SK-N-SH (cell line): ENCODE measurements at regions not wholly inside any gene's neighbourhood (a gene's known extent, or its start where the extent isn't known, plus 50 kb on each side); places are given as distances from the start of the nearest gene placed in this dataset.

Experiments
- CTCF ChIA-PET: fragments of 300-600, 350-600 bp; formaldehyde crosslinking; extraction: SDS; loops from one replicate; lab custom pipeline; 2021; lab: Yijun Ruan, JAX
- POLR2A ChIA-PET: fragments of 350-600 bp; sonication (Branson Sonifier 250); formaldehyde crosslinking; extraction: SDS; loops from one replicate; lab custom pipeline; 2020; ENCODE audit warnings: antibody characterized with exemption, inconsistent platforms; lab: Yijun Ruan, JAX
- DNase-seq: peaks from one replicate; pipeline ENCODE4 v3.0.0; 2012
- H2AFZ ChIP-seq: fragments of 200-600 bp; sonication (generic); 2 replicates; pipeline ENCODE4 v1.8.1; 2016; ENCODE audit warnings: antibody characterized with exemption, mild to moderate bottlenecking, low read depth
- H3F3A ChIP-seq: fragments of 200-600 bp; sonication (generic); replicated peaks from 2 replicates; pipeline ENCODE3; 2016; ENCODE audit warnings: antibody characterized with exemption, mild to moderate bottlenecking; ENCODE audit not compliant: insufficient read depth
- H3K27ac ChIP-seq, 2 experiments: fragments of 200-500 bp in 1 of 2; fragments of 200-600 bp in 1 of 2; sonication (Bioruptor generic) in 1 of 2; sonication (generic), shearing (Covaris generic) in 1 of 2; 2 replicates each; pipeline versions ENCODE4 v1.5.1 to v1.6.1; 2014 to 2016; ENCODE audit warnings: low read depth in 2 of 2, inconsistent platforms in 1 of 2, low read length in 1 of 2, mild to moderate bottlenecking in 1 of 2, mixed read lengths in 1 of 2
- H3K27me3 ChIP-seq: fragments of 200-600 bp; sonication (generic), shearing (Covaris generic); 2 replicates; pipeline ENCODE4 v1.6.1; 2016; ENCODE audit warnings: mixed run types; ENCODE audit not compliant: insufficient read depth
- H3K36me3 ChIP-seq, 2 experiments: fragments of 200-500 bp in 1 of 2; fragments of 200-600 bp in 1 of 2; sonication (Bioruptor generic) in 1 of 2; sonication (generic) in 1 of 2; replicated peaks in 1 of 2; 2 replicates each; pipeline versions ENCODE3 to v1.5.1; 2014 to 2016; ENCODE audit warnings: low read length in 1 of 2, mild to moderate bottlenecking in 1 of 2; ENCODE audit not compliant: insufficient read depth in 2 of 2, control insufficient read depth in 1 of 2
- H3K4me1 ChIP-seq, 2 experiments: fragments of 200-500 bp in 1 of 2; fragments of 200-600 bp in 1 of 2; sonication (Bioruptor generic) in 1 of 2; sonication (generic), shearing (Covaris generic) in 1 of 2; 2 replicates each; pipeline versions ENCODE4 v1.5.1 to v1.6.1; 2014 to 2016; ENCODE audit warnings: low read depth in 1 of 2, low read length in 1 of 2, mixed run types in 1 of 2; ENCODE audit not compliant: insufficient read depth in 2 of 2, control insufficient read depth in 1 of 2
- H3K4me2 ChIP-seq: fragments of 200-600 bp; sonication (generic), shearing (Covaris generic); 2 replicates; pipeline ENCODE4 v1.6.1; 2017; ENCODE audit warnings: mixed run types
- H3K4me3 ChIP-seq, 2 experiments: fragments of 200-500 bp in 1 of 2; fragments of 200-600 bp in 1 of 2; sonication (Bioruptor generic) in 1 of 2; sonication (generic), shearing (Covaris generic) in 1 of 2; 2 replicates each; pipeline versions ENCODE4 v1.5.1 to v1.8.1; 2014 to 2016; ENCODE audit warnings: low read depth in 2 of 2, inconsistent platforms in 1 of 2, low read length in 1 of 2, mild to moderate bottlenecking in 1 of 2, mixed read lengths in 1 of 2, moderate library complexity in 1 of 2
- H3K79me2 ChIP-seq: fragments of 200-600 bp; sonication (generic); 2 replicates; pipeline ENCODE4 v1.8.1; 2017; ENCODE audit warnings: mild to moderate bottlenecking; ENCODE audit not compliant: insufficient read depth
- H3K9ac ChIP-seq: fragments of 200-600 bp; sonication (generic); 2 replicates; pipeline ENCODE4 v1.6.1; 2017; ENCODE audit warnings: mixed run types
- H3K9me2 ChIP-seq: fragments of 200-600 bp; sonication (generic); 2 replicates; pipeline ENCODE4 v1.6.1; 2017; ENCODE audit warnings: mixed run types
- H3K9me3 ChIP-seq: fragments of 200-600 bp; sonication (generic); 2 replicates; pipeline ENCODE4 v1.6.1; 2017; ENCODE audit warnings: mixed run types, mild to moderate bottlenecking, moderate library complexity
- H4K20me1 ChIP-seq: fragments of 200-600 bp; sonication (generic); 2 replicates; pipeline ENCODE4 v1.6.1; 2017; ENCODE audit warnings: mild to moderate bottlenecking, mixed run types; ENCODE audit not compliant: insufficient read depth
- CHD2 ChIP-seq: fragments of 150-350 bp; IDR thresholded peaks from 2 replicates; pipeline ENCODE4 v1.6.1; 2018; ENCODE audit warnings: low read length; ENCODE audit not compliant: partially characterized antibody
- CTCF ChIP-seq: fragments of 200-600 bp; sonication (generic); IDR thresholded peaks from 2 replicates; pipeline ENCODE4 v1.6.1; 2017; ENCODE audit warnings: antibody characterized with exemption, mild to moderate bottlenecking, moderate library complexity
- EZH2phosphoT487 ChIP-seq: fragments of 200-600 bp; sonication (generic); IDR thresholded peaks from 2 replicates; pipeline ENCODE4 v1.6.1; 2017; ENCODE audit warnings: low read depth, mixed run types, mild to moderate bottlenecking, antibody characterized with exemption, moderate library complexity, borderline replicate concordance
- FOXM1 ChIP-seq: IDR thresholded peaks from 2 replicates; pipeline ENCODE4 v1.4.0; 2012; ENCODE audit warnings: low read depth, mild to moderate bottlenecking
- GABPA ChIP-seq: IDR thresholded peaks from 2 replicates; pipeline ENCODE4 v1.4.0; 2012; ENCODE audit warnings: low read depth, mild to moderate bottlenecking
- MAX ChIP-seq: IDR thresholded peaks from 2 replicates; pipeline ENCODE4 v1.4.0; 2012; ENCODE audit warnings: low read depth
- NRF1 ChIP-seq: IDR thresholded peaks from 2 replicates; pipeline ENCODE4 v1.6.1; 2012; ENCODE audit warnings: low read depth, mild to moderate bottlenecking, low read length
- REST ChIP-seq: IDR thresholded peaks from 2 replicates; pipeline ENCODE4 v1.6.1; 2012; ENCODE audit warnings: mild to moderate bottlenecking, low read depth, low read length, moderate library complexity
- RFX5 ChIP-seq: IDR thresholded peaks from 2 replicates; pipeline ENCODE4 v1.6.1; 2012; ENCODE audit warnings: mild to moderate bottlenecking, improper control_type of control experiment, low read length
- RXRA ChIP-seq: IDR thresholded peaks from 2 replicates; pipeline ENCODE4 v1.4.0; 2012; ENCODE audit warnings: low read depth, mild to moderate bottlenecking, borderline replicate concordance
- SMC3 ChIP-seq: IDR thresholded peaks from 2 replicates; pipeline ENCODE4 v1.6.1; 2012; ENCODE audit warnings: low read depth, low read length, improper control_type of control experiment
- TCF12 ChIP-seq: IDR thresholded peaks from 2 replicates; pipeline ENCODE4 v1.4.0; 2012
- USF1 ChIP-seq: IDR thresholded peaks from 2 replicates; pipeline ENCODE4 v1.4.0; 2012; ENCODE audit warnings: low read depth, borderline replicate concordance
- WGBS: methylation state at CpG from one replicate; pipeline ENCODE4 v1.1.6; 2017; ENCODE audit warnings: low lambda C conversion rate; 5-methylcytosine and 5-hydroxymethylcytosine counted together

- H3K4me2 ChIP-seq = no peak overlapping the region
- no peaks in the 10 kb centered on the region for H3K9me3 ChIP-seq
- H3K27me3 ChIP-seq = no peaks in the 10 kb centered on the region
Observed at GRCh38 chr2:9149388-9149660, 57.3 kb upstream of the ASAP2 start.

More at GRCh38 chr2:9149388-9149660, 57.3 kb upstream of the ASAP2 start:
- Histone ChIP-seq H2AFZ (no peak overlapping the region), H3K4me3 (no peak overlapping the region), H3K79me2 (no peaks in the 10 kb centered on the region), H3K9ac (no peak overlapping the region), H3K9me2 (no peaks in the 10 kb centered on the region), H3K36me3 (no peaks in the 10 kb centered on the region), H3F3A (peaks cover 4% of the 10 kb centered on the region), H3K27ac (no peak overlapping the region), H4K20me1 (no peaks in the 10 kb centered on the region), H3K4me1 (peaks cover 0 to 6% of the 10 kb centered on the region in 2 experiments; a peak in 2 of 4 replicates)
- 64% methylated on average over 3 of the region's 5 CpGs for WGBS
- ChIA-PET CTCF (interaction anchor here (1.1 to 1.4 kb wide), 2 partner anchors 21 to 184 kb away, joined by 3 to 5 read pairs; no protein-coding TSS in a partner anchor), POLR2A (no interaction called here)
- TF ChIP-seq GABPA (no peak), FOXM1 (no peak), TCF12 (no peak), MAX (no peak), REST (no peak), CHD2 (no peak), CTCF (no peak), RXRA (no peak), NRF1 (no peak), USF1 (no peak), SMC3 (no peak), RFX5 (no peak), EZH2phosphoT487 (no peak)
- DNase-seq = no peak
